ENCODE measurements at regions not wholly inside any gene's neighbourhood (a gene's known extent, or its start where the extent isn't known, plus 50 kb on each side); places are given as distances from the start of the nearest gene placed in this dataset.
A peak's percentile ranks its signal among the peaks of the same experiment; 100 is the strongest.
"Not testable (repeated sequence)": the region's sequence is repeated elsewhere in the genome, so short reads cannot be mapped to it uniquely, and the experiment has no call there.

DNA sequence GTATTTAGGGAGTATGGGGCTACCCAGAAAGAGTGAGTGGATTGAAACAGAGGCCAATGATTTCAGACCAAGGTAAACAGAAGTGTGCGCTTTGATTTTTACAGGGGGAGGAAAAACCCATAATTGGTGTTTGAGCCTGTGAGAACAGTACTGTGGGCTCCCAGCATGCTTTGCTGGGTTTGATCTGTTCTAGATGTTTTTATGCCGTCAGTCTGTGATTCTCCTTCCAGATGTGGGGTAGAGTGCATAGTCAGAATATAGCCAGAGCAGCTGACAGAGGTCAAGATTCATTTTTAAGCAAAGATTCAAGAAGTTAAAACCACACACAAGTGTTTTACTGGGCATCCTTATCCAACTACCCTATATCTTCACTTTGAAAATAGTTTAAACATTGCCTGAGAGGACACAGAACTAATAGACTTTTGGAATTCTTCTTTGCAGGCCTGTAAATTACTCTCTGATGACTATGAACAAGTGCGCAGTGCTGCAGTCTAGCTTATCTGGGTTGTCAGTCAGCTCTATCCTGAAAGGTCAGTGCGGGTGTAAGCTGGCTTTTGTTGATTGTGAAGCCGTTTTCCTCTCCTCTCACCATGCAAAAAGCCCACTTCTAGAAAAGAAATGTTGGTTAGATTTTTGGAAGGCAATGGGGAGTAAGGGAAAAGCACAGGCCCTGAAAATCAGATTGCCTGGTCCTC, 216.2 kb upstream of the VKORC1L1 start:
- H3K4me1 ChIP-seq (ENCODE audit: control insufficient read depth in 5 of 5, insufficient read depth in 5 of 5, low read length in 5 of 5); H3K9ac ChIP-seq (ENCODE audit: low read length in 5 of 5); H3K4me3 ChIP-seq (ENCODE audit: low read depth in 1 of 5, low read length in 5 of 5); H3K27ac ChIP-seq (ENCODE audit: low read depth, low read length); H3K36me3 ChIP-seq (ENCODE audit: control insufficient read depth in 5 of 5, insufficient read depth in 5 of 5, low read length in 5 of 5); H3K9me3 ChIP-seq (ENCODE audit: control insufficient read depth in 5 of 5, low read length in 5 of 5); H3K27me3 ChIP-seq (ENCODE audit: control insufficient read depth in 5 of 5, insufficient read depth in 4 of 5, low read length in 5 of 5): not testable (repeated sequence)

DNA sequence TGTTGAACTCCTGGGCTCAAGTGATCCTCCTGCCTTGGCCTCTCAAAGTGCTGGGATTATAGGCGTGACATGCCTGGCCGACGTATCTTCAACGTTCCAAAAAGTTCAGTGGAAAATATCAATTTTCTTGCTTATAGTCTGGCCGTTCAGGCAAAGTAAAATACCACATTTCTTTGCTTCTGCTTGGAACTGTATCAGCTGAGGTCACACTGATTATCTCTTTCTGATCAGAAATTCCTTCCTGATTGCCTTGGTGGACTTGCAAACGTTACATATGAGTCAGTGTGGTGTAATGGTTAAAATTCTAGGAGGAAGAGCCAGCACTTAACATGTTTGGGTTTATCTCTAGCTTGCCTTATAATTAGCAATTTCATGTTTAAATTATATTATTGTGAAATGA, 189.5 kb upstream of the VKORC1L1 start:
- not testable (repeated sequence) for H3K4me1 ChIP-seq (ENCODE audit: control insufficient read depth in 5 of 5, insufficient read depth in 5 of 5, low read length in 5 of 5); H3K9me3 ChIP-seq (ENCODE audit: control insufficient read depth in 5 of 5, low read length in 5 of 5); H3K27ac ChIP-seq (ENCODE audit: low read depth, low read length); H3K27me3 ChIP-seq (ENCODE audit: control insufficient read depth in 5 of 5, insufficient read depth in 4 of 5, low read length in 5 of 5); H3K36me3 ChIP-seq (ENCODE audit: control insufficient read depth in 5 of 5, insufficient read depth in 5 of 5, low read length in 5 of 5); H3K4me3 ChIP-seq (ENCODE audit: low read depth in 1 of 5, low read length in 5 of 5); H3K9ac ChIP-seq (ENCODE audit: low read length in 5 of 5)

DNA sequence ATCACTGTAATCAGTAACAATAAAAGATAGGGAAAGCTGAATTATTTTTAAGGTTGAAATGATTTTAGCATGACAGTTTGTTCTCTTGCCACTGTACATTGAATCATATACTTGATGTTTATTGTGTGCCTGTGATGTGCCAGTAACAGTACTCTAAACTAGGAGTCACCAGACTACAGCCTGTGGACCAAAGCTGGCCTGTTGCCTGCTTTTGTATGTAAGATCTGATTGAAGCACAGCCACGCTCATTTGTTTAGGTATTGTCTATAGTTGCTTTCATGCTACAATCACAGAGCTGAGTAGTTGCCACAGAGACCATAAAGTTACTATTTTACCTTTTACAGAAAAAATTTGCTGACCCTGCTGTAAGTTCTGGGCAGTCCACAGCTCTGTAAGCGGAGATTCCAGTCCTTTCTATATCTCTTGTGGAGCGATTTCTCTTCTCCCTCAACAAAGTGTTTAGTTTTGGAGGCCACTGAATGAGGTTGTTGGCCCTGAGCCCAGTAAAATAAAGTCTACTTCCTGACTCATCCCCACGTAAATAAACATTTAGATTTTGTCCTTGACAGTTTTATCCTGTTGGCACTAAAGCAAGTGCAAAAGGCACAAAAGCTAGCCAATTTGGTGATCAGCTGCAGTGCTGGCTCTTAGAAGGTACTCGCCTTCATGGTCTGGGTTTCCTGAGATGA, 173.7 kb upstream of the VKORC1L1 start:
- not testable (repeated sequence) for H3K4me3 ChIP-seq (ENCODE audit: low read depth in 1 of 5, low read length in 5 of 5); H3K36me3 ChIP-seq (ENCODE audit: control insufficient read depth in 5 of 5, insufficient read depth in 5 of 5, low read length in 5 of 5); H3K27ac ChIP-seq (ENCODE audit: low read depth, low read length); H3K9ac ChIP-seq (ENCODE audit: low read length in 5 of 5); H3K27me3 ChIP-seq (ENCODE audit: control insufficient read depth in 5 of 5, insufficient read depth in 4 of 5, low read length in 5 of 5); H3K4me1 ChIP-seq (ENCODE audit: control insufficient read depth in 5 of 5, insufficient read depth in 5 of 5, low read length in 5 of 5); H3K9me3 ChIP-seq (ENCODE audit: control insufficient read depth in 5 of 5, low read length in 5 of 5)

DNA sequence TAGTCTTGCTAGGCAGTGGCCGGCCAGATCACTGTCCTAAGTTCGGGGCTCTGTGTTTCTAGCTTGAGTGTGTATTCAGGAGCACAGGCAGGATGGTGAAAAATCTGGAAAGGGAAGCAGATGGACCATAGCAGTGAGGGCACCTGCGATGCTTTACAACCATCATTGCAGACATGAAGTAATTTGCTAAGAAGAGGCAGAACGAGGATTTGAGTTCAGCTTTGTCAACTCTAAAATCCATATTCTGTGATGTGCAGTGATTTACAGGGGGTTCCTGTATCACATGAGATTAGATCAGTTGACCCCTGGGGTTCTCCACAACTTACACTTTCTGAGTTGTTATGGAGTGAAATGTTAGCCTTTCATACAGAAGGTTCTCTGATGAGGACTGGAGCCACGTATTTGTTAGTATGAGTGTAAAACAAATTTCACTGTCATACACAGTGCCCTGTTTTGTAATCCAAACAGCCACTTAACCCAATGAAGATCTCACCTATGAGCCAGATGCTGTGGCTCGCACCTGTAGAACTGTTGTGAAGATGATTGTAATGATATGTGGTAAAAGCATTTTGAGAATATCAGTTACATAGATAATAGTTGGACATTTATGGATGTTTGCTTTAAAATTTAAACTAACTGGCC, 173.0 kb upstream of the VKORC1L1 start:
- not testable (repeated sequence) for H3K4me1 ChIP-seq (ENCODE audit: control insufficient read depth in 5 of 5, insufficient read depth in 5 of 5, low read length in 5 of 5); H3K9me3 ChIP-seq (ENCODE audit: control insufficient read depth in 5 of 5, low read length in 5 of 5); H3K4me3 ChIP-seq (ENCODE audit: low read depth in 1 of 5, low read length in 5 of 5); H3K36me3 ChIP-seq (ENCODE audit: control insufficient read depth in 5 of 5, insufficient read depth in 5 of 5, low read length in 5 of 5); H3K27ac ChIP-seq (ENCODE audit: low read depth, low read length); H3K27me3 ChIP-seq (ENCODE audit: control insufficient read depth in 5 of 5, insufficient read depth in 4 of 5, low read length in 5 of 5); H3K9ac ChIP-seq (ENCODE audit: low read length in 5 of 5)

DNA sequence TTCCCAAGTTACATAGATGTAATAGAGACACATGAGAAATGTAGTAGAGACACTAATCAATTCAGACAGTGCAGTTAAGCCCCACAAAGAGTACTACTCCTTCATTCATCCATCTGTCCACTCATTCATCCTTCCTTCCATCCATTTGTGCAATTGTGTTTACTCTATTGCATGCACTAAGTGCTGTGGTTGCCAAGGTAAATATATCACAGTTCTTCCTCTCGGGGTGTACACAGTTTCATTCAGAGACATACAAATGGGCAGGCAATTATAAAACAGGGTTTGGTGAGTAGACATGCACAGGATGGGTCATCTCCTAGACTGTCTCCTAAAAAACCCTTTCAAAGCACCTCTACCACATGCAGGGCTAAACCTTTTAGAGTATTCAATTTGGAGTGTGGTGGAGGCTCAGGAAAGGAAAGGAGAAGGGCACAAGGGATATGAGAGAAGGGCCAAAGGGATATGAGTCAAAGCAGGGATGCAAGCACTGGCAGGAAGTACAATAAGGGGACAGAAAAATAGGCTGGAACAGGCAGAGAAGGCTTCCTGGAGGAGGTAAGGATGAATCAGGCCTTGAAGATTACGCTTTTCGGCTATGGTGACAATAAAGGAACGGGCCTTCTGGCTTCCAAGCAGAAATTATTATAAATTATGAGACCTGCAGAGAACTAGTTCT, 153.6 kb upstream of the VKORC1L1 start:
- H3K27ac ChIP-seq (ENCODE audit: low read depth, low read length); H3K4me3 ChIP-seq (ENCODE audit: low read depth in 1 of 5, low read length in 5 of 5); H3K27me3 ChIP-seq (ENCODE audit: control insufficient read depth in 5 of 5, insufficient read depth in 4 of 5, low read length in 5 of 5); H3K36me3 ChIP-seq (ENCODE audit: control insufficient read depth in 5 of 5, insufficient read depth in 5 of 5, low read length in 5 of 5); H3K4me1 ChIP-seq (ENCODE audit: control insufficient read depth in 5 of 5, insufficient read depth in 5 of 5, low read length in 5 of 5); H3K9ac ChIP-seq (ENCODE audit: low read length in 5 of 5); H3K9me3 ChIP-seq (ENCODE audit: control insufficient read depth in 5 of 5, low read length in 5 of 5): not testable (repeated sequence)

DNA sequence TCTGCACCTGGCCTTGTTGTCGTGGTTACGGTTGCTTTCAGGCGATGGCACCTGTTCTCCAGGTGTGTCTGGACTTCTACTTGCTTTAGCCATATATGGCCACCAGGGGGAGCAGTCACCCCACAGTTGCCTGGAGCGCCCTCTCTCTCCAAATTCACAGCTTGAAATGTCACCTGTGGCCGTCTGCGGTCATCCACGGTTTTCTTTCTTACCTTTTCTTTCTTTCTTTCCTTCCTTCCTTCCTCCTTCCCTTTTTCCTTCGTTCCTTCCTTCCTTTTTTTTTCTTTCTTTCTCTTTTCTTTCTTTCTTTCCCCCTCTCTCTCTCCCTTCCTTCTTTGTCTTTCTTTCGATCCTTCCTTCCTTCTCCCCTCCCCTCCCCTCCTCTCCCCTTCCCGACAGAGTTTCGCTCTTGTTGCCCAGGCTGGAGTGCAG, 150.5 kb upstream of the VKORC1L1 start:
- Histone ChIP-seq H3K9me3 (ENCODE audit: control insufficient read depth in 5 of 5, low read length in 5 of 5) (no peaks in the 10 kb centered on the region), H3K27me3 (ENCODE audit: control insufficient read depth in 5 of 5, insufficient read depth in 4 of 5, low read length in 5 of 5) (no peaks in the 10 kb centered on the region), H3K4me3 (ENCODE audit: low read depth in 1 of 5, low read length in 5 of 5) (no peak overlapping the region)

DNA sequence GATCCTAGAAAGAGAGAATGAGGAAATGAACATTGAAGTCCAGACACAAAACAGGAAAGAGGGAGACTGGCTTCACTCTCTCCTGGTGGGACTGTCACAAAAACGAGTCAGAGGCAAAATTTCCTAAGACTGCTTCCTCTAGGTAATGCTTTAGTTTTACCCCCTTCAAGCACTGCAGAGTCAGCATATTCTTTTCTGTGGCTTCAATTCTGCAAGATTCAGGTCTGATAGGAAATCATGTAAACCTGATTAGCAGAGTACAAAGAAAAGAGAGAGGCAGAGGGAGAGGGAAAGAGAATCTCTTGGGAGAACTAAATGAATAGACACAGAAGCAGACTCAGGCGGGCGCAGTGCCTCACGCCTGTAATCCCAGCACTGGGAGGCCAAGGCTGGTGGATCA, 145.7 kb upstream of the VKORC1L1 start:
- H3K27me3 ChIP-seq (ENCODE audit: control insufficient read depth in 5 of 5, insufficient read depth in 4 of 5, low read length in 5 of 5); H3K36me3 ChIP-seq (ENCODE audit: control insufficient read depth in 5 of 5, insufficient read depth in 5 of 5, low read length in 5 of 5); H3K4me3 ChIP-seq (ENCODE audit: low read depth in 1 of 5, low read length in 5 of 5); H3K9me3 ChIP-seq (ENCODE audit: control insufficient read depth in 5 of 5, low read length in 5 of 5); H3K9ac ChIP-seq (ENCODE audit: low read length in 5 of 5); H3K27ac ChIP-seq (ENCODE audit: low read depth, low read length); H3K4me1 ChIP-seq (ENCODE audit: control insufficient read depth in 5 of 5, insufficient read depth in 5 of 5, low read length in 5 of 5): not testable (repeated sequence)

More for the DNA sequence above, 150.5 kb upstream of the VKORC1L1 start:
- no peak overlapping the region for H3K9ac ChIP-seq (ENCODE audit: low read length in 5 of 5)
- H3K4me1 ChIP-seq (ENCODE audit: control insufficient read depth in 5 of 5, insufficient read depth in 5 of 5, low read length in 5 of 5) = no peaks in the 10 kb centered on the region
- H3K27ac ChIP-seq (ENCODE audit: low read depth, low read length) = no peak overlapping the region
- H3K36me3 ChIP-seq (ENCODE audit: control insufficient read depth in 5 of 5, insufficient read depth in 5 of 5, low read length in 5 of 5) = peaks cover 0 to 6% (median 2%) of the 10 kb centered on the region in 5 donors

DNA sequence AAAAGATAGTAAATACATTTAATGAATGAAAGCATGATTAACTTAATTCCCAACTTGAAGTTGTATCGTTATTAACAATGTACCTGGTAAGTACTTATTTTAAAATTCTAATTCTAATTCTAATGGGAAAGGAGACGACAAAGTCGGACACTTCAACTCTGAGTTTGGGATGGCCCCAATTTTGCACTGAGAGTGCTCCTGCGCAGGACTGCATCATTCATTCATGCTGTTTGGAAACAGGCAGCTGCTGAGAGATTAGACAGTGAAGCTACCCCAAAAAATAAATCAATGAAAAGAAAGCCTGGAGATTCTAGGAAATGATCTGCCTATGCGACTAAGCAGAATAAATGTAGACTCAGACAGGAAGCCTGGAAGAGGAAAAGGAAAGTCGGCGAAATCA, 141.7 kb upstream of the VKORC1L1 start:
- Histone ChIP-seq H3K27me3 (ENCODE audit: control insufficient read depth in 5 of 5, insufficient read depth in 4 of 5, low read length in 5 of 5) (no peaks in the 10 kb centered on the region), H3K9me3 (ENCODE audit: control insufficient read depth in 5 of 5, low read length in 5 of 5) (no peaks in the 10 kb centered on the region), H3K4me1 (ENCODE audit: control insufficient read depth in 5 of 5, insufficient read depth in 5 of 5, low read length in 5 of 5) (peaks cover 0 to 10% (median 7%) of the 10 kb centered on the region in 5 donors), H3K36me3 (ENCODE audit: control insufficient read depth in 5 of 5, insufficient read depth in 5 of 5, low read length in 5 of 5) (peaks cover 0 to 9% (median 0%) of the 10 kb centered on the region in 5 donors), H3K9ac (ENCODE audit: low read length in 5 of 5) (peak overlapping the region in 2 of 5 donors; percentile 35 to 51), H3K27ac (ENCODE audit: low read depth, low read length) (no peak overlapping the region), H3K4me3 (ENCODE audit: low read depth in 1 of 5, low read length in 5 of 5) (peak overlapping the region in 4 of 5 donors; percentile 26 to 63 (median 50))

DNA sequence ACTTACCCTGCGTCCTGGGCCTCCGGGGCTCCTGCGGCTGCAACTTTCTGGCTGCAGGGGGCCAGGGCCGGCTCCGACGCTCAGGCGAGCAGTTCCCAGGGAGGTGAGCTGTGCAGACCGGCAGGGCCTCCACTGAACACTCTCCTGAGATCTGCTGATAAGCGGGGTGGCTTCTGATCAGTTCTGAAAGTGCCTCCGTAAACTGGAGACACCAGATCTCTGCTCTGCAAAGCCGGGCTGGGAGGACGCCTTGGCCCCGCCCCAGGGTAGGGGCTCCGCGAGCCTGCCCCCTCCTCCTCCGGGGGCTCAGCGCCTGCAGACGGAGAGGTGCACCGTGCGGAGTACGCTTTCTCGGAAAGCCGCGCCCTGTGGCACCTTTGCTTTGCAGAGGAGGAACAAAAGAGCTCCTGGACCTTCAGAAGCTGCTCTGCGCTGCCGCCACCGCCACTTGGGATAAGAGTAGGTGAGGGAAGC, 141.3 kb upstream of the VKORC1L1 start:
- peak overlapping the region in 2 of 5 donors; percentile 35 to 51 for H3K9ac ChIP-seq (ENCODE audit: low read length in 5 of 5)
- H3K27ac ChIP-seq (ENCODE audit: low read depth, low read length) = no peak overlapping the region
- H3K4me3 ChIP-seq (ENCODE audit: low read depth in 1 of 5, low read length in 5 of 5) = peak overlapping the region in 4 of 5 donors; percentile 26 to 63 (median 50)

DNA sequence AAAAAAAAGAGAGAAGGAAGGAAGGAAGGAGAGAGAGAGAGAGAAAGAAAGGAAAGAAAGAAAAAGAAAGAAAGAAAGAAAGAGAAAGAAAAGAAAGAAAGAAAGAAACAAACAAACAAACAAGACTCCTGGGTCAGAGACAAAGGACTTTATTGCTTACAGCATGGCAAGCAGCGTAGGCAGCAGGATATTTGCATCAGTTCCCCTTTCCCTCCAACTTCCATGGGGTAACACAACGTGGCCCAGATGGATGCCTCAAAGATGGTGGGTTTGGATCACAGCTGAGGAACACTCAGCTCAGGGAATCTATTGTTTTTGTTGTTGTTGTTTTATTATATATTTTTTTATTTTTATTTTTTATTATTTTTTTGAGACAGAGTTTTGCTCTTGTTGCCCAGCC, 128.5 kb upstream of the VKORC1L1 start:
- Histone ChIP-seq H3K27ac (ENCODE audit: low read depth, low read length) (no peak overlapping the region), H3K9ac (ENCODE audit: low read length in 5 of 5) (no peak overlapping the region), H3K9me3 (ENCODE audit: control insufficient read depth in 5 of 5, low read length in 5 of 5) (no peaks in the 10 kb centered on the region), H3K4me1 (ENCODE audit: control insufficient read depth in 5 of 5, insufficient read depth in 5 of 5, low read length in 5 of 5) (peaks cover 0 to 5% (median 0%) of the 10 kb centered on the region in 5 donors), H3K4me3 (ENCODE audit: low read depth in 1 of 5, low read length in 5 of 5) (no peak overlapping the region), H3K36me3 (ENCODE audit: control insufficient read depth in 5 of 5, insufficient read depth in 5 of 5, low read length in 5 of 5) (peaks cover 0 to 13% (median 4%) of the 10 kb centered on the region in 5 donors), H3K27me3 (ENCODE audit: control insufficient read depth in 5 of 5, insufficient read depth in 4 of 5, low read length in 5 of 5) (no peaks in the 10 kb centered on the region)

More for the DNA sequence above, 141.3 kb upstream of the VKORC1L1 start:
- peaks cover 0 to 5% (median 0%) of the 10 kb centered on the region in 5 donors for H3K36me3 ChIP-seq (ENCODE audit: control insufficient read depth in 5 of 5, insufficient read depth in 5 of 5, low read length in 5 of 5)
- H3K4me1 ChIP-seq (ENCODE audit: control insufficient read depth in 5 of 5, insufficient read depth in 5 of 5, low read length in 5 of 5) = peaks cover 0 to 10% (median 7%) of the 10 kb centered on the region in 5 donors
- no peaks in the 10 kb centered on the region for H3K27me3 ChIP-seq (ENCODE audit: control insufficient read depth in 5 of 5, insufficient read depth in 4 of 5, low read length in 5 of 5)
- H3K9me3 ChIP-seq (ENCODE audit: control insufficient read depth in 5 of 5, low read length in 5 of 5) = no peaks in the 10 kb centered on the region
